OCI-LY1 (cell line): ENCODE measurements at regions not wholly inside any gene's neighbourhood (a gene's known extent, or its start where the extent isn't known, plus 50 kb on each side); places are given as distances from the start of the nearest gene placed in this dataset.

Experiments
- EZH2 ChIP-seq: fragments of 200-600 bp; sonication (generic), shearing (Covaris generic); IDR thresholded peaks from 2 replicates; pipeline ENCODE4 v1.8.0; 2017; ENCODE audit warnings: borderline replicate concordance, mixed run types, mild to moderate bottlenecking, antibody characterized with exemption, low read length, moderate library complexity, mixed read lengths
- TF ChIP-seq, protein P1 (sequence below): fragments of 200-600 bp; sonication (generic), shearing (Covaris generic); IDR thresholded peaks from 2 replicates; pipeline ENCODE4 v1.5.1; 2017; ENCODE audit warnings: mild to moderate bottlenecking, antibody characterized with exemption, low read length, moderate library complexity, mixed read lengths

DNA sequence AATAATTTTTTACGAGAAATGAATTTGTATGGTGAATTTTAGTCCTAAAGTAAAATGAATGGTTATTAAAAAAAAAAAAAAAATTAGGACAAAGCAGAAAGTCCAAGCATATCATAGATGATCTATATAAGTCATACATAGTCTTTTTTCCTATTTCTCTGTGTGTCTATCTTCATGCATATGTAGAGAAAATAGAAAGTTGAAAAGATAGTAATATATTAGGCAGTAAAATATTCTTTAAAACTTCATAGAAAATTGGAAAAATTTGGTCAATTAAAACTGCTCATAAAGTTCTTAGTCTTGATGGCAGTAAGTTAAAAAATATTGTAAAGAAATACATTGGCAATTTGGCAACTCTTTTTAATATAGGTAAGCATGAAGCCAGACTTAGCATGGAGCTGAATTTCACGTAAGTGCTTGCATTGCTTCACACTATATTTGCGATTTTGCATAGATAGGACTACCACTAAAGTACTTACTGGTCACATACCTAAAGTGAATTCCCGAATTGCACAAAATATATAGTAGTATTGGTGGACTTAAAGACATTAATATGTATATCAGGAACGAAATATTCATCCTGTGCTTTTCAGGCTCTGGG lies 303.8 kb downstream of the IPO8 start:
- TF ChIP-seq, protein P1, sequence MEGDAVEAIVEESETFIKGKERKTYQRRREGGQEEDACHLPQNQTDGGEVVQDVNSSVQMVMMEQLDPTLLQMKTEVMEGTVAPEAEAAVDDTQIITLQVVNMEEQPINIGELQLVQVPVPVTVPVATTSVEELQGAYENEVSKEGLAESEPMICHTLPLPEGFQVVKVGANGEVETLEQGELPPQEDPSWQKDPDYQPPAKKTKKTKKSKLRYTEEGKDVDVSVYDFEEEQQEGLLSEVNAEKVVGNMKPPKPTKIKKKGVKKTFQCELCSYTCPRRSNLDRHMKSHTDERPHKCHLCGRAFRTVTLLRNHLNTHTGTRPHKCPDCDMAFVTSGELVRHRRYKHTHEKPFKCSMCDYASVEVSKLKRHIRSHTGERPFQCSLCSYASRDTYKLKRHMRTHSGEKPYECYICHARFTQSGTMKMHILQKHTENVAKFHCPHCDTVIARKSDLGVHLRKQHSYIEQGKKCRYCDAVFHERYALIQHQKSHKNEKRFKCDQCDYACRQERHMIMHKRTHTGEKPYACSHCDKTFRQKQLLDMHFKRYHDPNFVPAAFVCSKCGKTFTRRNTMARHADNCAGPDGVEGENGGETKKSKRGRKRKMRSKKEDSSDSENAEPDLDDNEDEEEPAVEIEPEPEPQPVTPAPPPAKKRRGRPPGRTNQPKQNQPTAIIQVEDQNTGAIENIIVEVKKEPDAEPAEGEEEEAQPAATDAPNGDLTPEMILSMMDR: no peak
- no peak for TF ChIP-seq EZH2
